ENCODE measurements at regions not wholly inside any gene's neighbourhood (a gene's known extent, or its start where the extent isn't known, plus 50 kb on each side); places are given as distances from the start of the nearest gene placed in this dataset.
A peak's percentile ranks its signal among the peaks of the same experiment; 100 is the strongest.

- POLR2A ChIA-PET = no interaction called here
- Histone ChIP-seq H3K4me1 (ENCODE audit: control insufficient read depth in 1 of 2, insufficient read depth in 2 of 2, low read depth in 1 of 2, low read length in 1 of 2) (no peaks in the 10 kb centered on the region), H3K9me3 (no peaks in the 10 kb centered on the region), H2AFZ (ENCODE audit: low read depth) (no peak overlapping the region), H3K4me2 (no peak overlapping the region), H3K9ac (no peak overlapping the region), H3K79me2 (ENCODE audit: insufficient read depth) (no peaks in the 10 kb centered on the region), H3K36me3 (replicated peaks in 1 of 2; ENCODE audit: control insufficient read depth in 1 of 2, insufficient read depth in 2 of 2, low read length in 1 of 2) (no peaks in the 10 kb centered on the region), H3K27me3 (ENCODE audit: insufficient read depth) (no peaks in the 10 kb centered on the region), H4K20me1 (ENCODE audit: insufficient read depth) (no peaks in the 10 kb centered on the region), H3F3A (replicated peaks; ENCODE audit: insufficient read depth) (no peaks in the 10 kb centered on the region), H3K4me3 (ENCODE audit: low read depth in 2 of 2, low read length in 1 of 2) (no peak overlapping the region), H3K27ac (ENCODE audit: low read depth in 2 of 2, low read length in 1 of 2) (no peak overlapping the region), H3K9me2 (no peaks in the 10 kb centered on the region)
- CTCF ChIA-PET = interaction anchor here (0.9 kb wide), 1 partner anchor 10 kb away, joined by 3 read pairs; no protein-coding TSS in a partner anchor
- peak; percentile 47 for TF ChIP-seq RAD21 (IDR thresholded peaks at IDR 0.05; ENCODE audit: low read length)
- TF ChIP-seq CTCF (IDR thresholded peaks at IDR 0.05) = peak; percentile 50
- TF ChIP-seq FOXJ3 (CRISPR knock-in tag; IDR thresholded peaks at IDR 0.05) = no peak
- no peak for TF ChIP-seq RCOR1 (IDR thresholded peaks at IDR 0.05; ENCODE audit: low read length)
- no peak for TF ChIP-seq RXRA (IDR thresholded peaks at IDR 0.05; ENCODE audit: borderline replicate concordance, low read depth)
- no peak for TF ChIP-seq EZH2phosphoT487 (IDR thresholded peaks at IDR 0.05; ENCODE audit: borderline replicate concordance, low read depth)
- no peak for TF ChIP-seq FOXM1 (IDR thresholded peaks at IDR 0.05; ENCODE audit: low read depth)
- no peak for DNase-seq
- WGBS (ENCODE audit: low lambda C conversion rate) = 90% methylated on average over 3 of the region's 3 CpGs
These were observed 389.9 kb upstream of the EMCN start for GRCh38 chr4:100907465-100908454.

- WGBS (ENCODE audit: low lambda C conversion rate) = 92% methylated on average over 3 of the region's 3 CpGs
- ChIA-PET CTCF (no interaction called here), POLR2A (no interaction called here)
- DNase-seq = no peak
- no peaks in the 10 kb centered on the region for H3K9me3 ChIP-seq
- H3K4me3 ChIP-seq (ENCODE audit: low read depth in 2 of 2, low read length in 1 of 2) = no peak overlapping the region
- H4K20me1 ChIP-seq (ENCODE audit: insufficient read depth) = no peaks in the 10 kb centered on the region
- no peak overlapping the region for H2AFZ ChIP-seq (ENCODE audit: low read depth)
- H3K27ac ChIP-seq (ENCODE audit: low read depth in 2 of 2, low read length in 1 of 2) = no peak overlapping the region
- no peaks in the 10 kb centered on the region for H3K36me3 ChIP-seq (replicated peaks in 1 of 2; ENCODE audit: control insufficient read depth in 1 of 2, insufficient read depth in 2 of 2, low read length in 1 of 2)
- H3K4me1 ChIP-seq (ENCODE audit: control insufficient read depth in 1 of 2, insufficient read depth in 2 of 2, low read depth in 1 of 2, low read length in 1 of 2) = no peaks in the 10 kb centered on the region
- no peaks in the 10 kb centered on the region for H3K79me2 ChIP-seq (ENCODE audit: insufficient read depth)
- H3K9ac ChIP-seq = no peak overlapping the region
- no peaks in the 10 kb centered on the region for H3K9me2 ChIP-seq
- H3K4me2 ChIP-seq = no peak overlapping the region
- H3K27me3 ChIP-seq (ENCODE audit: insufficient read depth) = no peaks in the 10 kb centered on the region
- H3F3A ChIP-seq (replicated peaks; ENCODE audit: insufficient read depth) = no peaks in the 10 kb centered on the region
- no peak for TF ChIP-seq TEAD4 (IDR thresholded peaks at IDR 0.05; ENCODE audit: borderline replicate concordance, insufficient read depth)
- no peak for TF ChIP-seq MEF2A (IDR thresholded peaks at IDR 0.05; ENCODE audit: borderline replicate concordance, low read depth)
- TF ChIP-seq MAX (IDR thresholded peaks at IDR 0.05; ENCODE audit: low read depth) = no peak
- no peak for TF ChIP-seq EP300 (IDR thresholded peaks at IDR 0.05; ENCODE audit: borderline replicate concordance in 1 of 2, low read depth in 1 of 2, low read length in 1 of 2)
- no peak for TF ChIP-seq GABPA (IDR thresholded peaks at IDR 0.05; ENCODE audit: low read depth)
- no peak for TF ChIP-seq TAF1 (IDR thresholded peaks at IDR 0.05; ENCODE audit: borderline replicate concordance, low read depth, low read length)
- TF ChIP-seq GATA2 (CRISPR knock-in tag; IDR thresholded peaks at IDR 0.05) = no peak
- TF ChIP-seq FOSL2 (IDR thresholded peaks at IDR 0.05; ENCODE audit: borderline replicate concordance, low read depth) = no peak
- no peak for TF ChIP-seq FOXJ3 (CRISPR knock-in tag; IDR thresholded peaks at IDR 0.05)
- TF ChIP-seq CHD2 (IDR thresholded peaks at IDR 0.05; ENCODE audit: low read length, partially characterized antibody) = no peak
- TF ChIP-seq TCF12 (IDR thresholded peaks at IDR 0.05) = no peak
- no peak for TF ChIP-seq EZH2phosphoT487 (IDR thresholded peaks at IDR 0.05; ENCODE audit: borderline replicate concordance, low read depth)
- TF ChIP-seq PBX3 (IDR thresholded peaks at IDR 0.05) = no peak
- no peak for TF ChIP-seq NRF1 (IDR thresholded peaks at IDR 0.05; ENCODE audit: low read depth, low read length)
- TF ChIP-seq RXRA (IDR thresholded peaks at IDR 0.05; ENCODE audit: borderline replicate concordance, low read depth) = no peak
- TF ChIP-seq REST (IDR thresholded peaks at IDR 0.05; ENCODE audit: low read depth, low read length) = no peak
- TF ChIP-seq RCOR1 (IDR thresholded peaks at IDR 0.05; ENCODE audit: low read length) = no peak
These were observed 389.2 kb upstream of the EMCN start for GRCh38 chr4:100906973-100907372.

Data from SK-N-SH (cell line).